ENCODE measurements at regions not wholly inside any gene's neighbourhood (a gene's known extent, or its start where the extent isn't known, plus 50 kb on each side); places are given as distances from the start of the nearest gene placed in this dataset.

GRCh38 chr1:14539953-14540563 lies 58.4 kb upstream of the KAZN start:
- no peak for DNase-seq (ENCODE audit: low spot score)
- in situ Hi-C loops (cut with MboI; ENCODE audit: low pct_unique_long_range_greater_than_20kb, low sequenced_read_pairs, unreplicated experiment), result no loop called here
- no peak for TF ChIP-seq CTCF (IDR thresholded peaks at IDR 0.05; ENCODE audit: extremely low read depth, insufficient read depth, missing control alignments)

- TF ChIP-seq CTCF (IDR thresholded peaks at IDR 0.05; ENCODE audit: extremely low read depth, insufficient read depth, missing control alignments), result no peak
- in situ Hi-C loops (cut with MboI; ENCODE audit: low pct_unique_long_range_greater_than_20kb, low sequenced_read_pairs, unreplicated experiment), result no loop called here
- DNase-seq (ENCODE audit: low spot score), result no peak
These were observed 57.1 kb upstream of the KAZN start for GRCh38 chr1:14541348-14541747.

GRCh38 chr1:14543191-14543840 lies 55.2 kb upstream of the KAZN start:
- no peak for DNase-seq (ENCODE audit: low spot score)
- in situ Hi-C loops (cut with MboI; ENCODE audit: low pct_unique_long_range_greater_than_20kb, low sequenced_read_pairs, unreplicated experiment), result no loop called here
- TF ChIP-seq CTCF (IDR thresholded peaks at IDR 0.05; ENCODE audit: extremely low read depth, insufficient read depth, missing control alignments), result no peak

DNA sequence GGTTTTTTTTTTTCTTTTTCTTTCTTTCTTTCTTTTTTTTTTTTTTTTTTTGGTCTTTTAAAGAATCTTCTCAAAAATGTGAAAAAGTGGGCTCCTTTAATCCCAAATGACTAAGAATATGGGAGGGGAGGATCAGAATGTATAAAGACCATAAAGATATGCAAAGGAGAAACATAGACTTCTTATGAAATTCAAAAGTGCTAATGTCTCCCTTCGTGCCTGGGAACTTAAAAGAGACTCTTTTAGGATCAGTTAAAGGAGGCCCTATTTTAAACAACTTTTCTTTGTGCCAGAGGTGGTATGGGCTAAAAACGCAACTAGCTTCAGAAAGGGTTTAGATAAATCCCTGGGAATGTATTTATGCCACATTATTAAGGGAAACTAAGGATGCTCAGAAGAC lies 54.2 kb upstream of the KAZN start:
- DNase-seq (ENCODE audit: low spot score), result no peak
- in situ Hi-C loops (cut with MboI; ENCODE audit: low pct_unique_long_range_greater_than_20kb, low sequenced_read_pairs, unreplicated experiment), result no loop called here
- no peak for TF ChIP-seq CTCF (IDR thresholded peaks at IDR 0.05; ENCODE audit: extremely low read depth, insufficient read depth, missing control alignments)

DNA sequence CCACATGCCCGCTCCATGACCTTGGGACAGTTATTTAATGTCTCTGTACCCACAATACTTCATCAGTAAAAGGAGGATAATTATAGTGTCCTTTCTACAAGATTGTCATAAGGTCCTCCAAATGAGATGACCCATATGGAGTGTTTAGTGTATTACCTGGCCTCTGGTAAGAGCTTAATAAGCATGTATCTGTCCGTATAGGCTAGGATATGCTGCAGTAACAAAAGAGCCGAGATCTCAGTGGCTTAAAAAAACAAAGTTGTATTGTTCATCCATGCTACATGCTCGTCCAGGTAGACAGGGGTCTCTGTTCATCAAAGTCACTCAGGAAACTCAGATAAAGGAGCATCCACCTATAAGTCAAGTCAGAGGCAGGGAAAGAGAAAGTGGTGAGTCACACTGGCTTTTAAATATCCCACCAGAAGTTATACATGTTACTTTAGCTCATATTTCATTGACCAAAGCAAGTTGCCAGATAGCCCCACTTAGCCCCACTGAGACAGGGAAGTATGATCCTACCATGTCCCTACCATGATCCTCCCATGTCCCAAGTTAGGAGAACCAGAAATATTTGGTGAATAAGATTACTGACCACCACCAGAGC lies 53.0 kb upstream of the KAZN start:
- in situ Hi-C loops (cut with MboI; ENCODE audit: low pct_unique_long_range_greater_than_20kb, low sequenced_read_pairs, unreplicated experiment), result no loop called here

GRCh38 chr1:14546416-14546815 lies 52.1 kb upstream of the KAZN start:
- DNase-seq (ENCODE audit: low spot score), result no peak
- in situ Hi-C loops (cut with MboI; ENCODE audit: low pct_unique_long_range_greater_than_20kb, low sequenced_read_pairs, unreplicated experiment), result no loop called here
- no peak for TF ChIP-seq CTCF (IDR thresholded peaks at IDR 0.05; ENCODE audit: extremely low read depth, insufficient read depth, missing control alignments)

More for the DNA sequence above, 53.0 kb upstream of the KAZN start:
- TF ChIP-seq CTCF (IDR thresholded peaks at IDR 0.05; ENCODE audit: extremely low read depth, insufficient read depth, missing control alignments), result no peak
- DNase-seq (ENCODE audit: low spot score), result no peak

All from GM13977 (cell line).